Tibial nerve (tissue), 4 donors: ENCODE measurements at regions not wholly inside any gene's neighbourhood (a gene's known extent, or its start where the extent isn't known, plus 50 kb on each side); places are given as distances from the start of the nearest gene placed in this dataset.

Experiments used
- CTCF ChIP-seq, 5 experiments: fragments of 200-600 bp in 3 of 5; fragments of 450-650 bp in 2 of 5; sonication (generic) in 3 of 5; IDR thresholded peaks; one replicate each; pipeline ENCODE4 v1.5.1; 2016 to 2019; ENCODE audit warnings: antibody characterized with exemption in 5 of 5, mild to moderate bottlenecking in 3 of 5, moderate library complexity in 2 of 5
- EP300 ChIP-seq, 2 donors: sonication (generic); formaldehyde crosslinking; IDR thresholded peaks; one replicate each; pipeline ENCODE4 v1.6.1; 2017; ENCODE audit warnings: antibody characterized with exemption in 2 of 2, mild to moderate bottlenecking in 1 of 2
- POLR2A ChIP-seq, 2 donors: fragments of 450-650 bp; IDR thresholded peaks; one replicate each; pipeline ENCODE4 v1.6.1; 2017; ENCODE audit warnings: antibody characterized with exemption in 2 of 2, mild to moderate bottlenecking in 2 of 2, moderate library complexity in 2 of 2

- TF ChIP-seq CTCF (IDR thresholded peaks at IDR 0.05) (no peak), POLR2A (IDR thresholded peaks at IDR 0.05) (no peak), EP300 (IDR thresholded peaks at IDR 0.05) (no peak)
Observed at GRCh38 chr5:66438087-66438486, 158.1 kb upstream of the MAST4 start.
